HFFc6 (cell line): ENCODE measurements at regions not wholly inside any gene's neighbourhood (a gene's known extent, or its start where the extent isn't known, plus 50 kb on each side); places are given as distances from the start of the nearest gene placed in this dataset.
A peak's percentile ranks its signal among the peaks of the same experiment; 100 is the strongest.

Experiments used
- DNase-seq: peaks from one replicate; pipeline ENCODE4 v3.0.0-alpha.2; 2018
- H3K27ac Mint-ChIP-seq: 2 replicates; pipeline ENCODE4 v1.8.0; 2020; ENCODE audit warnings: mild to moderate bottlenecking, mixed read lengths
- H3K27me3 Mint-ChIP-seq: 2 replicates; pipeline ENCODE4 v1.8.0; 2021; ENCODE audit warnings: mild to moderate bottlenecking, moderate library complexity, mixed read lengths; ENCODE audit not compliant: insufficient read depth
- H3K36me3 Mint-ChIP-seq: 2 replicates; pipeline ENCODE4 v1.8.0; 2021; ENCODE audit warnings: low read depth, mixed read lengths
- H3K4me1 Mint-ChIP-seq: 2 replicates; pipeline ENCODE4 v1.8.0; 2020; ENCODE audit warnings: low read depth, mixed read lengths
- H3K4me3 Mint-ChIP-seq: 2 replicates; pipeline ENCODE4 v1.8.0; 2020; ENCODE audit warnings: mild to moderate bottlenecking, moderate library complexity, mixed read lengths
- H3K9me3 Mint-ChIP-seq: 2 replicates; pipeline ENCODE4 v1.8.0; 2020; ENCODE audit warnings: mild to moderate bottlenecking, mixed read lengths
- CTCF ChIP-seq: fragments of 200-600 bp; sonication (generic); IDR thresholded peaks from 2 replicates; pipeline ENCODE4 v1.5.0; 2021; ENCODE audit warnings: antibody characterized with exemption, mild to moderate bottlenecking

GRCh38 chr13:73902296-73902695 is 231.9 kb downstream of the KLF12 start:
- H3K36me3 Mint-ChIP-seq: peaks cover 7% of the 10 kb centered on the region
- H3K27me3 Mint-ChIP-seq: no peaks in the 10 kb centered on the region; the same call in 1 of the 2 replicates
- TF ChIP-seq CTCF: no peak
- peaks cover 23% of the 10 kb centered on the region for H3K4me1 Mint-ChIP-seq
- H3K9me3 Mint-ChIP-seq: no peaks in the 10 kb centered on the region
- no peak overlapping the region for H3K4me3 Mint-ChIP-seq
- H3K27ac Mint-ChIP-seq: no peak overlapping the region
- DNase-seq: no peak

DNA sequence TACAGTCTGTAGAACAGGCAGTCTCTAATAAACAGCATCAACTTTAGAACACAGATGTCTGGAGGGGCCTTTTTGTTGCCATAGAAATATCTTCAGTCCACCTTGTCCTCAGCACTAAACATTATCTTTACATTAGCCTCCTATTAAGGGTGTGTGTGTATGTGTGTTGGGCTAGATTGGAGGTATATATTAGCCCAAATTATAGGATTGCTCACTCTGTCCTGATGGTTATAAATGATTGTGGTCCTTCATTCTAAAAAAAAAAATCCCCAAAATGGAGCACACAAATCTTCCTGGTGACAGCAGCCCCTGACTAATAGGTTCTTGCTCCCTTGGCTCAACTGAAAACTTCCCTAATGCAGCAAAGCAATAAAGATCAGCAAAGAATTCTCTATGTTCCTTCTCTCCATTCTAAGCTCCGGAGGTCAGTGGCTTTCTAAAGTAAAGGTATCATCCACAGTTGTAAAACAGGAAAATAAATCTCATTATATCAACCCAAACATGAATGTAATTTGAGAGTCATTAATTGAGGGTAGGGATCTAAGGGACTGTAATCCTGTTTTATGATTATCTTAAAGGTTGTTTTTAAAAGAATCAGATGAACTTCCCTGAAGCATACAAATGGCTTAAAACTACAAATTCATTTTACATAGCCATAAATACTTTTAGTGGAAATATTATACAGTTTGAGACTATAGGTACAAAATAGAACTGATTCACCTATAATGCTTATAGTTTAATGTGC is 232.7 kb downstream of the KLF12 start:
- H3K9me3 Mint-ChIP-seq: no peaks in the 10 kb centered on the region

GRCh38 chr13:73900591-73900990 is 233.6 kb downstream of the KLF12 start:
- Mint-ChIP-seq H3K9me3 (no peaks in the 10 kb centered on the region), H3K27ac (no peak overlapping the region), H3K36me3 (peaks cover 7% of the 10 kb centered on the region), H3K27me3 (no peaks in the 10 kb centered on the region; the same call in 1 of the 2 replicates), H3K4me1 (peaks cover 28% of the 10 kb centered on the region), H3K4me3 (no peak overlapping the region)
- no peak for TF ChIP-seq CTCF
- no peak for DNase-seq

More for the DNA sequence above, 232.7 kb downstream of the KLF12 start:
- H3K27me3 Mint-ChIP-seq: no peaks in the 10 kb centered on the region; the same call in 1 of the 2 replicates
- no peak for TF ChIP-seq CTCF
- no peak for DNase-seq
- no peak overlapping the region for H3K4me3 Mint-ChIP-seq
- H3K27ac Mint-ChIP-seq: no peak overlapping the region
- H3K36me3 Mint-ChIP-seq: peaks cover 7% of the 10 kb centered on the region
- H3K4me1 Mint-ChIP-seq: peaks cover 28% of the 10 kb centered on the region

DNA sequence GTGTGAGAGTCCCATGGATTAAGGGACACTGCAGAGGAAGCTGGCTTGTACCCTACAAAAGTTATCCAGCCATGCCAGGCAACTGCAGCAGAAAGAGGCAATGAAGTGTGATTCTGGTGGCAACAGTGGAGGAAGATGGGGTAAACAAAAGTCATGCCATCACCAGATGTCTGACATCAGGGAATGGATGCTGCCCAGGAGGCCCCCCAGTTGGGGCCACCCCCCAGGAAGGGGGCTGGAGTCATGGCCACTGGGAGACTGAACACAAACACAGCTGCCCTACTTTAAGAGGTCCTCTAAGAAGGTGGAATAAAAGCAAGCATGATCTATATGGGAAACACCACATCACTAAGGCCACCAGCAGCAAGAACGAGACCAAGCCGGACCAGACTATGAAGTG is 235.3 kb downstream of the KLF12 start:
- H3K27me3 Mint-ChIP-seq: no peaks in the 10 kb centered on the region; the same call in none of the 2 replicates

GRCh38 chr13:73898276-73898675 is 235.9 kb downstream of the KLF12 start:
- TF ChIP-seq CTCF: no peak

More for the DNA sequence above, 235.3 kb downstream of the KLF12 start:
- Mint-ChIP-seq H3K27ac (peak overlapping the region; percentile 2; the same call in 1 of the 2 replicates), H3K9me3 (no peaks in the 10 kb centered on the region), H3K4me3 (no peak overlapping the region), H3K4me1 (peaks cover 28% of the 10 kb centered on the region), H3K36me3 (peaks cover 7% of the 10 kb centered on the region)
- no peak for TF ChIP-seq CTCF
- DNase-seq: no peak

More at GRCh38 chr13:73898276-73898675, 235.9 kb downstream of the KLF12 start:
- Mint-ChIP-seq H3K4me3 (no peak overlapping the region), H3K9me3 (no peaks in the 10 kb centered on the region), H3K27ac (peak overlapping the region; percentile 2; the same call in 1 of the 2 replicates), H3K36me3 (peaks cover 7% of the 10 kb centered on the region), H3K27me3 (no peaks in the 10 kb centered on the region; the same call in none of the 2 replicates), H3K4me1 (peaks cover 28% of the 10 kb centered on the region)
- DNase-seq: peak; percentile 79
